Naive thymus-derived CD4-positive, alpha-beta T cell (primary cell): ENCODE measurements at regions not wholly inside any gene's neighbourhood (a gene's known extent, or its start where the extent isn't known, plus 50 kb on each side); places are given as distances from the start of the nearest gene placed in this dataset.

Experiments used
- ATAC-seq: fragments of 150-1000 bp; cut with Tn5 transposase; 2 replicates; pipeline ENCODE4 v1.10.0; 2021; ENCODE audit warnings: mild to moderate bottlenecking, moderate library complexity
- CTCF ChIA-PET: fragments of 350-600 bp; sonication (Branson Sonifier 250); formaldehyde crosslinking; loops from one replicate; lab custom pipeline; 2021; ENCODE audit warnings: antibody characterized with exemption; lab: Charles Lee
- POLR2A ChIA-PET: fragments of 350-600 bp; sonication (Branson Sonifier 250); formaldehyde crosslinking; loops from one replicate; lab custom pipeline; 2021; ENCODE audit warnings: antibody characterized with exemption, inconsistent platforms; lab: Charles Lee
- DNase-seq, 9 donors: peaks; one replicate each; pipeline versions ENCODE4 v3.0.0 to v3.0.0-alpha.2; 2020 to 2022; ENCODE audit warnings: mixed read lengths in 1 of 9
- H3K27ac ChIP-seq: one replicate; pipeline ENCODE4 v1.7.0; 2013; ENCODE audit warnings: mild to moderate bottlenecking, low read depth, low read length, moderate library complexity
- H3K27me3 ChIP-seq, 2 donors: one replicate each; pipeline ENCODE4 v1.7.0; 2013; ENCODE audit warnings: low read length in 2 of 2, mild to moderate bottlenecking in 2 of 2, moderate library complexity in 2 of 2; ENCODE audit not compliant: control insufficient read depth in 2 of 2, insufficient read depth in 2 of 2
- H3K36me3 ChIP-seq, 3 experiments: 1 replicate in 2 of 3; 2 replicates in 1 of 3; pipeline ENCODE4 v1.7.0; 2013; ENCODE audit warnings: low read length in 3 of 3, mild to moderate bottlenecking in 3 of 3, moderate library complexity in 1 of 3; ENCODE audit not compliant: insufficient read depth in 3 of 3, control insufficient read depth in 2 of 3
- H3K4me1 ChIP-seq, 2 donors: one replicate each; pipeline ENCODE4 v1.7.0; 2013; ENCODE audit warnings: low read length in 2 of 2, mild to moderate bottlenecking in 2 of 2, moderate library complexity in 1 of 2; ENCODE audit not compliant: control insufficient read depth in 2 of 2, insufficient read depth in 2 of 2
- H3K4me3 ChIP-seq: 2 replicates; pipeline ENCODE4 v1.7.0; 2013; ENCODE audit warnings: mild to moderate bottlenecking, low read length
- H3K9me3 ChIP-seq, 3 experiments: 1 replicate in 2 of 3; 2 replicates in 1 of 3; pipeline ENCODE4 v1.7.0; 2013; ENCODE audit warnings: low read length in 3 of 3; ENCODE audit not compliant: control insufficient read depth in 2 of 3
- H3K27ac Mint-ChIP-seq, 9 donors: one replicate each; pipeline ENCODE4 v1.8.0; 2020 to 2022; ENCODE audit warnings: mixed read lengths in 9 of 9, mild to moderate bottlenecking in 8 of 9, moderate library complexity in 5 of 9, inconsistent platforms in 2 of 9
- H3K27me3 Mint-ChIP-seq, 5 donors: one replicate each; pipeline ENCODE4 v1.8.0; 2021 to 2022; ENCODE audit warnings: mixed read lengths in 5 of 5, mild to moderate bottlenecking in 1 of 5
- H3K36me3 Mint-ChIP-seq, 5 donors: one replicate each; pipeline ENCODE4 v1.8.0; 2020 to 2022; ENCODE audit warnings: mixed read lengths in 5 of 5, mild to moderate bottlenecking in 3 of 5, inconsistent platforms in 1 of 5
- H3K4me1 Mint-ChIP-seq, 7 donors: one replicate each; pipeline ENCODE4 v1.8.0; 2020 to 2022; ENCODE audit warnings: mixed read lengths in 7 of 7, mild to moderate bottlenecking in 3 of 7, inconsistent platforms in 1 of 7
- H3K4me3 Mint-ChIP-seq, 10 donors: one replicate each; pipeline ENCODE4 v1.8.0; 2020 to 2022; ENCODE audit warnings: mild to moderate bottlenecking in 10 of 10, mixed read lengths in 10 of 10, moderate library complexity in 6 of 10, inconsistent platforms in 2 of 10
- H3K9me3 Mint-ChIP-seq, 11 donors: one replicate each; pipeline ENCODE4 v1.8.0; 2020 to 2022; ENCODE audit warnings: mixed read lengths in 11 of 11, mild to moderate bottlenecking in 4 of 11, inconsistent platforms in 1 of 11, moderate library complexity in 1 of 11
- intact Hi-C, 2 donors: fragments of 100-400 bp; cut with micrococcal nuclease; formaldehyde crosslinking; loops; one replicate each; pipeline ENCODE4 v1.15.1; 2023

GRCh38 chr7:67466109-67466508, 469.5 kb downstream of the TYW1 start:
- H3K27ac Mint-ChIP-seq, result no peak overlapping the region
- no peaks in the 10 kb centered on the region for H3K4me1 ChIP-seq
- H3K9me3 Mint-ChIP-seq, result peaks cover 5 to 39% (median 13%) of the 10 kb centered on the region in 11 donors
- intact Hi-C loops, result no loop called here
- peaks cover 0 to 17% (median 0%) of the 10 kb centered on the region in 5 donors for H3K27me3 Mint-ChIP-seq
- H3K36me3 ChIP-seq, result no peaks in the 10 kb centered on the region
- ChIA-PET POLR2A (no interaction called here), CTCF (no interaction called here)
- H3K4me1 Mint-ChIP-seq, result no peaks in the 10 kb centered on the region
- no peak overlapping the region for H3K27ac ChIP-seq
- H3K27me3 ChIP-seq, result no peaks in the 10 kb centered on the region
- H3K4me3 ChIP-seq, result no peak overlapping the region
- no peak overlapping the region for H3K4me3 Mint-ChIP-seq
- DNase-seq, result no peak
- H3K36me3 Mint-ChIP-seq, result peaks cover 0 to 7% (median 4%) of the 10 kb centered on the region in 5 donors
- peaks cover 0 to 5% (median 0%) of the 10 kb centered on the region in 3 experiments for H3K9me3 ChIP-seq
- no peak for ATAC-seq

GRCh38 chr7:67470256-67470751, 473.7 kb downstream of the TYW1 start:
- H3K36me3 Mint-ChIP-seq, result peaks cover 0 to 4% (median 3%) of the 10 kb centered on the region in 5 donors
- intact Hi-C loops, result no loop called here
- no peaks in the 10 kb centered on the region for H3K36me3 ChIP-seq
- no peak overlapping the region for H3K27ac Mint-ChIP-seq
- H3K27ac ChIP-seq, result no peak overlapping the region
- peaks cover 0 to 8% (median 0%) of the 10 kb centered on the region in 3 experiments for H3K9me3 ChIP-seq
- POLR2A ChIA-PET, result no interaction called here
- ATAC-seq (no peak), DNase-seq (no peak)
- H3K27me3 ChIP-seq, result no peaks in the 10 kb centered on the region
- CTCF ChIA-PET, result no interaction called here
- peaks cover 5 to 25% (median 12%) of the 10 kb centered on the region in 11 donors for H3K9me3 Mint-ChIP-seq
- H3K4me3 ChIP-seq, result no peak overlapping the region
- H3K4me1 ChIP-seq, result no peaks in the 10 kb centered on the region
- no peak overlapping the region for H3K4me3 Mint-ChIP-seq
- no peaks in the 10 kb centered on the region for H3K4me1 Mint-ChIP-seq
- peaks cover 0 to 12% (median under 1%) of the 10 kb centered on the region in 5 donors for H3K27me3 Mint-ChIP-seq

GRCh38 chr7:67475293-67475692, 478.7 kb downstream of the TYW1 start:
- CTCF ChIA-PET, result no interaction called here
- H3K4me1 Mint-ChIP-seq, result no peaks in the 10 kb centered on the region
- no peaks in the 10 kb centered on the region for H3K36me3 Mint-ChIP-seq
- H3K27me3 Mint-ChIP-seq, result peaks cover 0 to 7% (median 0%) of the 10 kb centered on the region in 5 donors
- no peak for ATAC-seq
- Histone ChIP-seq H3K36me3 (no peaks in the 10 kb centered on the region), H3K4me3 (no peak overlapping the region), H3K9me3 (peaks cover 0 to 5% (median 0%) of the 10 kb centered on the region in 3 experiments), H3K27ac (no peak overlapping the region), H3K27me3 (no peaks in the 10 kb centered on the region), H3K4me1 (no peaks in the 10 kb centered on the region)
- DNase-seq, result no peak
- POLR2A ChIA-PET, result no interaction called here
- peaks cover 0 to 8% (median 6%) of the 10 kb centered on the region in 11 donors for H3K9me3 Mint-ChIP-seq
- intact Hi-C loops, result no loop called here
- no peak overlapping the region for H3K4me3 Mint-ChIP-seq
- H3K27ac Mint-ChIP-seq, result no peak overlapping the region

GRCh38 chr7:67478066-67478465, 481.4 kb downstream of the TYW1 start:
- H3K36me3 Mint-ChIP-seq, result no peaks in the 10 kb centered on the region
- DNase-seq (no peak), ATAC-seq (no peak)
- Histone ChIP-seq H3K4me3 (no peak overlapping the region), H3K4me1 (no peaks in the 10 kb centered on the region), H3K9me3 (peaks cover 0 to 5% (median 0%) of the 10 kb centered on the region in 3 experiments), H3K27me3 (no peaks in the 10 kb centered on the region), H3K27ac (no peak overlapping the region), H3K36me3 (no peaks in the 10 kb centered on the region)
- H3K27ac Mint-ChIP-seq, result no peak overlapping the region
- peaks cover 0 to 7% (median 0%) of the 10 kb centered on the region in 5 donors for H3K27me3 Mint-ChIP-seq
- no peaks in the 10 kb centered on the region for H3K4me1 Mint-ChIP-seq
- ChIA-PET POLR2A (no interaction called here), CTCF (no interaction called here)
- peaks cover 2 to 8% (median 6%) of the 10 kb centered on the region in 11 donors for H3K9me3 Mint-ChIP-seq
- intact Hi-C loops, result no loop called here
- H3K4me3 Mint-ChIP-seq, result no peak overlapping the region

GRCh38 chr7:67484244-67484751, 487.7 kb downstream of the TYW1 start:
- Mint-ChIP-seq H3K27me3 (peaks cover 0 to 13% (median 8%) of the 10 kb centered on the region in 5 donors), H3K4me1 (peaks cover 0 to 8% (median 5%) of the 10 kb centered on the region in 7 donors), H3K4me3 (peak overlapping the region in 2 of 10 donors; percentile 39 to 42), H3K9me3 (peaks cover 0 to 7% (median 0%) of the 10 kb centered on the region in 11 donors), H3K36me3 (no peaks in the 10 kb centered on the region), H3K27ac (no peak overlapping the region)
- no peaks in the 10 kb centered on the region for H3K9me3 ChIP-seq
- H3K27me3 ChIP-seq, result no peaks in the 10 kb centered on the region
- H3K4me3 ChIP-seq, result no peak overlapping the region
- no peak for ATAC-seq
- intact Hi-C loops, result no loop called here
- no peaks in the 10 kb centered on the region for H3K36me3 ChIP-seq
- H3K27ac ChIP-seq, result no peak overlapping the region
- H3K4me1 ChIP-seq, result no peaks in the 10 kb centered on the region
- POLR2A ChIA-PET, result no interaction called here
- peak in 3 of 9 donors; percentile 0 to 22 (median 6) for DNase-seq
- CTCF ChIA-PET, result interaction anchor here (0.6 kb wide), 1 partner anchor 194 kb away, joined by 5 read pairs; no protein-coding TSS in a partner anchor

GRCh38 chr7:67486401-67486800, 489.8 kb downstream of the TYW1 start:
- Histone ChIP-seq H3K27ac (no peak overlapping the region), H3K4me1 (no peaks in the 10 kb centered on the region), H3K27me3 (no peaks in the 10 kb centered on the region), H3K36me3 (no peaks in the 10 kb centered on the region), H3K4me3 (no peak overlapping the region), H3K9me3 (no peaks in the 10 kb centered on the region)
- Mint-ChIP-seq H3K27me3 (peaks cover 0 to 13% (median 8%) of the 10 kb centered on the region in 5 donors), H3K9me3 (peaks cover 0 to 12% (median 3%) of the 10 kb centered on the region in 11 donors), H3K27ac (no peak overlapping the region), H3K4me1 (peaks cover 0 to 8% (median 5%) of the 10 kb centered on the region in 7 donors), H3K4me3 (no peak overlapping the region), H3K36me3 (no peaks in the 10 kb centered on the region)
- CTCF ChIA-PET, result no interaction called here
- POLR2A ChIA-PET, result no interaction called here
- intact Hi-C loops, result no loop called here
- DNase-seq (no peak), ATAC-seq (no peak)

GRCh38 chr7:67487316-67487715, 490.7 kb downstream of the TYW1 start:
- DNase-seq, result no peak
- H3K27ac ChIP-seq, result no peak overlapping the region
- H3K36me3 Mint-ChIP-seq, result no peaks in the 10 kb centered on the region
- H3K4me1 ChIP-seq, result no peaks in the 10 kb centered on the region
- peaks cover 0 to 8% (median 5%) of the 10 kb centered on the region in 7 donors for H3K4me1 Mint-ChIP-seq
- no peak overlapping the region for H3K4me3 Mint-ChIP-seq
- H3K27me3 Mint-ChIP-seq, result peaks cover 0 to 13% (median 8%) of the 10 kb centered on the region in 5 donors
- H3K27me3 ChIP-seq, result no peaks in the 10 kb centered on the region
- POLR2A ChIA-PET, result no interaction called here
- H3K36me3 ChIP-seq, result no peaks in the 10 kb centered on the region
- no peaks in the 10 kb centered on the region for H3K9me3 ChIP-seq
- H3K9me3 Mint-ChIP-seq, result peaks cover 0 to 20% (median 5%) of the 10 kb centered on the region in 11 donors
- H3K4me3 ChIP-seq, result no peak overlapping the region
- CTCF ChIA-PET, result no interaction called here
- ATAC-seq, result no peak
- H3K27ac Mint-ChIP-seq, result no peak overlapping the region
- intact Hi-C loops, result no loop called here
